Hepatic stellate cell (primary cell): ENCODE measurements at regions not wholly inside any gene's neighbourhood (a gene's known extent, or its start where the extent isn't known, plus 50 kb on each side); places are given as distances from the start of the nearest gene placed in this dataset.

Experiments
- DNase-seq: peaks from one replicate; pipeline ENCODE4 v3.0.0; 2011; ENCODE audit warnings: low spot score

- no peak for DNase-seq
Measured at GRCh38 chr1:232308616-232309015, 321.3 kb downstream of the SIPA1L2 start.

GRCh38 chr1:232307296-232308017, 322.5 kb downstream of the SIPA1L2 start:
- peak; percentile 6 for DNase-seq

- DNase-seq, result peak; percentile 13
Measured at GRCh38 chr1:232306269-232306961, 323.5 kb downstream of the SIPA1L2 start.

GRCh38 chr1:232305050-232305449, 324.9 kb downstream of the SIPA1L2 start:
- DNase-seq, result no peak

- no peak for DNase-seq
Measured at GRCh38 chr1:232303222-232303620, 326.7 kb downstream of the SIPA1L2 start.

- no peak for DNase-seq
Measured at GRCh38 chr1:232302376-232303221, 327.3 kb downstream of the SIPA1L2 start.

GRCh38 chr1:232301246-232301645, 328.7 kb downstream of the SIPA1L2 start:
- DNase-seq, result no peak

- no peak for DNase-seq
Measured at GRCh38 chr1:232300466-232300865, 329.5 kb downstream of the SIPA1L2 start.

- no peak for DNase-seq
Measured at GRCh38 chr1:232296461-232296860, 333.5 kb downstream of the SIPA1L2 start.

- no peak for DNase-seq
Measured at GRCh38 chr1:232293361-232293760, 336.6 kb downstream of the SIPA1L2 start.

- DNase-seq, result no peak
Measured at GRCh38 chr1:232292818-232293217, 337.1 kb downstream of the SIPA1L2 start.

- no peak for DNase-seq
Measured at GRCh38 chr1:232292239-232292638, 337.7 kb downstream of the SIPA1L2 start.

- no peak for DNase-seq
Measured at GRCh38 chr1:232291681-232292080, 338.3 kb downstream of the SIPA1L2 start.

- DNase-seq, result no peak
Measured at GRCh38 chr1:232291261-232291660, 338.7 kb downstream of the SIPA1L2 start.

GRCh38 chr1:232290570-232290969, 339.4 kb downstream of the SIPA1L2 start:
- no peak for DNase-seq

GRCh38 chr1:232287676-232288569, 342.0 kb downstream of the SIPA1L2 start:
- DNase-seq, result no peak

- DNase-seq, result no peak
Measured at GRCh38 chr1:232285138-232285537, 344.8 kb downstream of the SIPA1L2 start.

- DNase-seq, result no peak
Measured at GRCh38 chr1:232283864-232284263, 346.1 kb downstream of the SIPA1L2 start.

GRCh38 chr1:232282498-232282897, 347.4 kb downstream of the SIPA1L2 start:
- no peak for DNase-seq

- no peak for DNase-seq
Measured at GRCh38 chr1:232280910-232281309, 349.0 kb downstream of the SIPA1L2 start.

- no peak for DNase-seq
Measured at GRCh38 chr1:232279909-232280400, 350.0 kb downstream of the SIPA1L2 start.
